ENCODE measurements at regions not wholly inside any gene's neighbourhood (a gene's known extent, or its start where the extent isn't known, plus 50 kb on each side); places are given as distances from the start of the nearest gene placed in this dataset.

- H3K4me1 ChIP-seq, result peaks cover 0 to 3% (median 0%) of the 10 kb centered on the region in 3 donors
- ATAC-seq, result no peak
- no peaks in the 10 kb centered on the region for H3K36me3 ChIP-seq
- H3K27ac ChIP-seq, result no peak overlapping the region
- no peaks in the 10 kb centered on the region for H3K27me3 ChIP-seq
- H3K9me3 ChIP-seq, result peaks cover 0 to 4% (median 0%) of the 10 kb centered on the region in 3 donors
- H3K4me3 ChIP-seq, result no peak overlapping the region
- no peak for TF ChIP-seq POLR2AphosphoS5 (IDR thresholded peaks at IDR 0.05)
These were observed 242.1 kb upstream of the DYNLRB2 start for GRCh38 chr16:80298676-80299075.

GRCh38 chr16:80296034-80296433 lies 244.8 kb upstream of the DYNLRB2 start:
- H3K36me3 ChIP-seq, result no peaks in the 10 kb centered on the region
- no peak overlapping the region for H3K27ac ChIP-seq
- WGBS, 2 donors (ENCODE audit: low coverage in 1 of 2), result 92 to 95% methylated on average over 5 to 7 of the region's 7 CpGs
- no peaks in the 10 kb centered on the region for H3K27me3 ChIP-seq
- TF ChIP-seq CTCF (IDR thresholded peaks at IDR 0.05), result no peak
- TF ChIP-seq POLR2A (IDR thresholded peaks at IDR 0.05), result no peak
- no peak for TF ChIP-seq POLR2AphosphoS5 (IDR thresholded peaks at IDR 0.05)
- no peak for TF ChIP-seq EP300 (IDR thresholded peaks at IDR 0.05)
- ATAC-seq, result no peak
- no peak overlapping the region for H3K4me3 ChIP-seq
- peaks cover 0 to 3% (median 0%) of the 10 kb centered on the region in 3 donors for H3K4me1 ChIP-seq
- H3K9me3 ChIP-seq, result peaks cover 0 to 4% (median 0%) of the 10 kb centered on the region in 3 donors

- no peak for ATAC-seq
- no peak overlapping the region for H3K27ac ChIP-seq
- 80% methylated on average over 1 to 4 of the region's 4 CpGs for WGBS, 2 donors (ENCODE audit: low coverage in 1 of 2)
- H3K4me1 ChIP-seq, result no peaks in the 10 kb centered on the region
- TF ChIP-seq CTCF (IDR thresholded peaks at IDR 0.05) (no peak), POLR2AphosphoS5 (IDR thresholded peaks at IDR 0.05) (no peak), POLR2A (IDR thresholded peaks at IDR 0.05) (no peak), EP300 (IDR thresholded peaks at IDR 0.05) (no peak)
- peaks cover 0 to 4% (median 0%) of the 10 kb centered on the region in 3 donors for H3K9me3 ChIP-seq
- H3K4me3 ChIP-seq, result no peak overlapping the region
- no peaks in the 10 kb centered on the region for H3K36me3 ChIP-seq
- H3K27me3 ChIP-seq, result no peaks in the 10 kb centered on the region
These were observed 246.6 kb upstream of the DYNLRB2 start for GRCh38 chr16:80294172-80294571.

GRCh38 chr16:80288616-80289015 lies 252.2 kb upstream of the DYNLRB2 start:
- H3K27ac ChIP-seq, result no peak overlapping the region
- H3K36me3 ChIP-seq, result no peaks in the 10 kb centered on the region
- peak; percentile 68 for ATAC-seq
- TF ChIP-seq POLR2AphosphoS5 (IDR thresholded peaks at IDR 0.05) (no peak), POLR2A (IDR thresholded peaks at IDR 0.05) (no peak), CTCF (IDR thresholded peaks at IDR 0.05) (no peak), EP300 (IDR thresholded peaks at IDR 0.05) (no peak)
- H3K4me3 ChIP-seq, result no peak overlapping the region
- 67 to 94% methylated on average over 2 of the region's 3 CpGs for WGBS, 2 donors (ENCODE audit: low coverage in 1 of 2)
- H3K27me3 ChIP-seq, result no peaks in the 10 kb centered on the region
- no peaks in the 10 kb centered on the region for H3K4me1 ChIP-seq
- H3K9me3 ChIP-seq, result no peaks in the 10 kb centered on the region

DNA sequence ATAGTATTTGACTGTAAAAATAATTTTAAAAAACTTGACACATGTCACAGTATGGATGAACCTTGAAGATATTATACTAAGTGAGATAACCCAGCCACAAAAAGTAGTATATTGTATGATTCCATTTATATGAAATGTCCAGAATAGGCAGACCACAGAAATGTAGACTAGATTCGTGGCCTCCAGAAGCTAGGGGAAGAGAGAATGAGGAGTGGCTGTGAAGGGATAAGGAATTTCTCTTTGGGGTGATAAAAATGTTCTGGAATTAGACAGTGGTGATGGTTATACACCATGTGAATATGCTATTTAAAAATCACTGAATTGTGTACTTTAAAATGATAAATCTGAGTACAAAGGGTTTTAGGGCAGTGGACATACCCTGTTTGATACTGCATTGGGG lies 253.1 kb upstream of the DYNLRB2 start:
- Histone ChIP-seq H3K27me3 (no peaks in the 10 kb centered on the region), H3K36me3 (no peaks in the 10 kb centered on the region), H3K4me1 (no peaks in the 10 kb centered on the region), H3K27ac (no peak overlapping the region), H3K4me3 (no peak overlapping the region), H3K9me3 (no peaks in the 10 kb centered on the region)
- TF ChIP-seq POLR2AphosphoS5 (IDR thresholded peaks at IDR 0.05) (no peak), EP300 (IDR thresholded peaks at IDR 0.05) (no peak), POLR2A (IDR thresholded peaks at IDR 0.05) (no peak), CTCF (IDR thresholded peaks at IDR 0.05) (no peak)
- 57 to 75% methylated on average over 1 of the region's 1 CpG for WGBS, 2 donors (ENCODE audit: low coverage in 1 of 2)
- ATAC-seq, result no peak
